ENCODE measurements at regions not wholly inside any gene's neighbourhood (a gene's known extent, or its start where the extent isn't known, plus 50 kb on each side); places are given as distances from the start of the nearest gene placed in this dataset.

DNA sequence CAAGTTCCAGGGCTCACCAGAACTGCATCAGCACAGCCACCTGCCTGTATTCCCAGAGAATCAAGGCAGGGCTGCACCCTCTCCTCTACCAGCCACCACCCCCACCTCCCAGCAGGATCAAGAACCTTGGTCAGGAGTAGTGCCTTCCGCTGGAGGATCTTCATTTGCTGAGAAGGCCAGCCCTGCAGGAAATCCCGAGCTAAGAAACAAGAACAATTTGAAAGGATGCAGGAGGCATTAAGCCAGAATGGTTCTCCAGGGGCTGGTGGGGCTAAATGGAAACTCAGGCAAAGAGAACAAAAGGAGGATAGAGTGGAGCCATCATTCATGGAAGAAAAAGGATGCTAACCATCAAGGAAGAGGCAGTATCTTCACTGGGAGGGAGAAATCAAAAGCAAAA, 147.3 kb upstream of the SLC14A2 start:
- intact Hi-C loops (cut with DNase I; ENCODE audit: low total_unique reads) = no loop called here
- no peak for TF ChIP-seq POLR2A (IDR thresholded peaks at IDR 0.05)
- TF ChIP-seq, protein P1, sequence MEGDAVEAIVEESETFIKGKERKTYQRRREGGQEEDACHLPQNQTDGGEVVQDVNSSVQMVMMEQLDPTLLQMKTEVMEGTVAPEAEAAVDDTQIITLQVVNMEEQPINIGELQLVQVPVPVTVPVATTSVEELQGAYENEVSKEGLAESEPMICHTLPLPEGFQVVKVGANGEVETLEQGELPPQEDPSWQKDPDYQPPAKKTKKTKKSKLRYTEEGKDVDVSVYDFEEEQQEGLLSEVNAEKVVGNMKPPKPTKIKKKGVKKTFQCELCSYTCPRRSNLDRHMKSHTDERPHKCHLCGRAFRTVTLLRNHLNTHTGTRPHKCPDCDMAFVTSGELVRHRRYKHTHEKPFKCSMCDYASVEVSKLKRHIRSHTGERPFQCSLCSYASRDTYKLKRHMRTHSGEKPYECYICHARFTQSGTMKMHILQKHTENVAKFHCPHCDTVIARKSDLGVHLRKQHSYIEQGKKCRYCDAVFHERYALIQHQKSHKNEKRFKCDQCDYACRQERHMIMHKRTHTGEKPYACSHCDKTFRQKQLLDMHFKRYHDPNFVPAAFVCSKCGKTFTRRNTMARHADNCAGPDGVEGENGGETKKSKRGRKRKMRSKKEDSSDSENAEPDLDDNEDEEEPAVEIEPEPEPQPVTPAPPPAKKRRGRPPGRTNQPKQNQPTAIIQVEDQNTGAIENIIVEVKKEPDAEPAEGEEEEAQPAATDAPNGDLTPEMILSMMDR (IDR thresholded peaks at IDR 0.05) = no peak
- TF ChIP-seq POLR2AphosphoS5 (IDR thresholded peaks at IDR 0.05) = no peak
- Histone ChIP-seq H3K27me3 (no peaks in the 10 kb centered on the region), H3K9me3 (no peaks in the 10 kb centered on the region), H3K4me3 (no peak overlapping the region), H3K27ac (no peak overlapping the region), H3K36me3 (no peaks in the 10 kb centered on the region), H3K4me1 (no peaks in the 10 kb centered on the region)
- no peak for DNase-seq (ENCODE audit: low spot score in 2 of 2)

DNA sequence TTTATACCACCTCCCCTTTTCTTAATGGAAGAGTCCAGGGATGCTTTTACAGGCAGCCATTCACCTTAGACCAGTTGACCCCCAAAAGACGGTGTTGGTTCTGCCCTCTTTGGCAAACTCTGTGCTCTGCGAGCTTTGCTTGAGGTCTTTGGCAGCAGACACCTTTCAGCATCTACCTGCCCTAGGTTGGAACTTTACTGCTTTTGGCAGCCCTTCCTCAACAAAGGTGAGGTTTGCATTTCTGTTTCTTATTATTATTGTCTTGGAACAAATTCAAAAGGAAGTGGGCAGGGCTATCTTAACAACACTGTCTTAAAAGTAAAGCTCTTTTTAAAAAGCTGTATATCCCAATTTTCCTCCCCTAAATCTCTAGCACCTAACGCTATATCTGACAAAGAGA, 136.4 kb upstream of the SLC14A2 start:
- Histone ChIP-seq H3K9me3 (no peaks in the 10 kb centered on the region), H3K36me3 (no peaks in the 10 kb centered on the region), H3K27ac (no peak overlapping the region), H3K4me3 (no peak overlapping the region), H3K27me3 (no peaks in the 10 kb centered on the region), H3K4me1 (no peaks in the 10 kb centered on the region)
- TF ChIP-seq POLR2A (IDR thresholded peaks at IDR 0.05) = no peak
- TF ChIP-seq, protein P1 (IDR thresholded peaks at IDR 0.05) = no peak
- no peak for TF ChIP-seq POLR2AphosphoS5 (IDR thresholded peaks at IDR 0.05)
- intact Hi-C loops (cut with DNase I; ENCODE audit: low total_unique reads) = no loop called here
- no peak for DNase-seq (ENCODE audit: low spot score in 2 of 2)

DNA sequence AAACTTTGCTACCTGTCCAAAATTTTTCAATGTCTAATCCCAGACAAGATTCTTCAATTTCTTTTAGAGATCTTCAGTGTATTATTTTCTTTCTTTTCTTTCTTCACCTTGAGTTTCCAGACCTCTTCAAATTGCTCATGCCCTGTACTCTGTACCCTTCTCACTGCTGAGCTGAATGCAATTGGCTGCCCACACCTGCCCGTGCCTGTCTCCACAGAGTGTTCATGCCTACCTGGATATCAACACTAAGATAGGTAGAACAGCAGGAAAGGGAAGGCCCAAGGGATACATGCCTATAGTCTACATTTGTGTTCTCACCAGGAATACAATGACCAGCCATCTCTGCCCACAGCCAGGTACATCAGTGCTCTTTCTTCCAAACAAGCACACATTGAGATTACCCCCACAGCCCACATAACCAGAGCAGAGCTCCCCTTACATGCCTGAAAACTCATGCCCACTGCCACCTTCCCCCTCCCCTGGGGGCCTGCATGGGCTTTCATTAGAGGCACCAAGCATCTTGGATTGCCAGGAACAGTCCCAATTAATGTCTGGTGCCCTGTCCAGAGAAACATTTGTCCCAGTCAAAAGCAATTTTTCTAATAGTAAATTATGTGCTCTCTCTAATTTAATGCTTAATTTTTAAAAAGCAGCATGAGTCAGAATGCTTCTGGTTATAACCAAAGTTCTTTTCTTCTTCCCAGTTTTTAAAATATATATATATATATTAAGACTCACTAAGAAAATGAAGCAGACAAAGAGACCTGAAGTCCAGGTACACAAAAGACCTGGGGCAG, 134.9 kb upstream of the SLC14A2 start:
- no peaks in the 10 kb centered on the region for H3K9me3 ChIP-seq
- TF ChIP-seq, protein P1 (IDR thresholded peaks at IDR 0.05) = no peak
- no peak for TF ChIP-seq POLR2A (IDR thresholded peaks at IDR 0.05)
- no peak for TF ChIP-seq POLR2AphosphoS5 (IDR thresholded peaks at IDR 0.05)
- H3K36me3 ChIP-seq = no peaks in the 10 kb centered on the region
- no peak overlapping the region for H3K4me3 ChIP-seq
- H3K27me3 ChIP-seq = no peaks in the 10 kb centered on the region
- intact Hi-C loops (cut with DNase I; ENCODE audit: low total_unique reads) = no loop called here
- no peak overlapping the region for H3K27ac ChIP-seq
- H3K4me1 ChIP-seq = no peaks in the 10 kb centered on the region
- DNase-seq (ENCODE audit: low spot score in 2 of 2) = no peak

DNA sequence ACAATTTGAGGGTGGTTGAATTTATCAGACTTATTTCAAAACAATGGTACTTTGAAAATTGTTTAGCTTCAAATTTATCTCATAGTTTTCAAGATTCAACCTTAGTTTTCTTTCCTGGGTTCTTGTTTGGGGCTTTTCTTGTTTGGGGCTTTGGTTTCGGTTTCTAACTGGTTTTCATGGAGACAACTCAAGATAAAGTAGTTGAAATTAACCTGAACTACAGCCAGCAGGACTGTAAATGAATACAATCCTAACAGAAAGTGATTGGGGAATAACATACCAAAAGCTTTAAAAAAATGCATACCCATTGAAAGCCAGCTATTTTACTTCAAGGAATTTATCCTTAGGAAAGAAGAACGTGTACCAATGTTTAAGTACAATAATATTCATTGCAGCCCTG, 133.5 kb upstream of the SLC14A2 start:
- no peaks in the 10 kb centered on the region for H3K9me3 ChIP-seq
- no peak for DNase-seq (ENCODE audit: low spot score in 2 of 2)
- no peak for TF ChIP-seq POLR2AphosphoS5 (IDR thresholded peaks at IDR 0.05)
- TF ChIP-seq, protein P1 (IDR thresholded peaks at IDR 0.05) = no peak
- no peak for TF ChIP-seq POLR2A (IDR thresholded peaks at IDR 0.05)
- H3K4me1 ChIP-seq = no peaks in the 10 kb centered on the region
- intact Hi-C loops (cut with DNase I; ENCODE audit: low total_unique reads) = no loop called here
- no peaks in the 10 kb centered on the region for H3K27me3 ChIP-seq
- H3K4me3 ChIP-seq = no peak overlapping the region
- no peaks in the 10 kb centered on the region for H3K36me3 ChIP-seq
- H3K27ac ChIP-seq = no peak overlapping the region

DNA sequence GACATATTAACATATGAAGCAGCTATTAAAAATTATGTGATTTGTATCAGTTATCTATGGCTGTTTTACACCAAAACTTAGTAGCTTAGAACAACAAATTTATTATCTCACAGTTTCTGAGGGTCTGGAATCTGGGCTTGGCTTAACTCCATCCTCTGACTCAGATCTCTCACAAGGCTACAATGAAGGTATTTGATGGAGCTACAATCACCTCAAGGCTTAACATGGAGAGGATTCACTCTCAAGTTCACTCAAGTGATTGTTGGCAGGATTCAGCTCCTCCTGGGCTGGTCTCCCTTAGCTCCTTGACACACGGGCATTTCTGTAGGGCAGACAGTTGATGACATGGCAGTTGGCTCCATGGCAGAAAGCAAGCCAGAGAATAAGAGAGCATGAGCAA, 133.0 kb upstream of the SLC14A2 start:
- H3K4me3 ChIP-seq = no peak overlapping the region

More for the DNA sequence above, 133.0 kb upstream of the SLC14A2 start:
- Histone ChIP-seq H3K27ac (no peak overlapping the region), H3K9me3 (no peaks in the 10 kb centered on the region), H3K27me3 (no peaks in the 10 kb centered on the region), H3K4me1 (no peaks in the 10 kb centered on the region), H3K36me3 (no peaks in the 10 kb centered on the region)
- TF ChIP-seq POLR2AphosphoS5 (IDR thresholded peaks at IDR 0.05) = no peak
- TF ChIP-seq POLR2A (IDR thresholded peaks at IDR 0.05) = no peak
- TF ChIP-seq, protein P1 (IDR thresholded peaks at IDR 0.05) = no peak
- intact Hi-C loops (cut with DNase I; ENCODE audit: low total_unique reads) = no loop called here
- no peak for DNase-seq (ENCODE audit: low spot score in 2 of 2)

All from breast epithelium (tissue), 4 donors.